Activated CD4-positive, alpha-beta T cell treated with anti-CD3 and anti-CD28 coated beads, Interleukin-2, Interleukin-4, amounts not matched to agents 100 ng/mL and 50 ng/mL, durations not matched to agents 16 hours and 8 hours (primary cell): ENCODE measurements at regions not wholly inside any gene's neighbourhood (a gene's known extent, or its start where the extent isn't known, plus 50 kb on each side); places are given as distances from the start of the nearest gene placed in this dataset.
A peak's percentile ranks its signal among the peaks of the same experiment; 100 is the strongest.

Experiments
- DNase-seq: peaks from one replicate; pipeline ENCODE4 v3.0.0-alpha.2; 2020; ENCODE audit warnings: low spot score

DNA sequence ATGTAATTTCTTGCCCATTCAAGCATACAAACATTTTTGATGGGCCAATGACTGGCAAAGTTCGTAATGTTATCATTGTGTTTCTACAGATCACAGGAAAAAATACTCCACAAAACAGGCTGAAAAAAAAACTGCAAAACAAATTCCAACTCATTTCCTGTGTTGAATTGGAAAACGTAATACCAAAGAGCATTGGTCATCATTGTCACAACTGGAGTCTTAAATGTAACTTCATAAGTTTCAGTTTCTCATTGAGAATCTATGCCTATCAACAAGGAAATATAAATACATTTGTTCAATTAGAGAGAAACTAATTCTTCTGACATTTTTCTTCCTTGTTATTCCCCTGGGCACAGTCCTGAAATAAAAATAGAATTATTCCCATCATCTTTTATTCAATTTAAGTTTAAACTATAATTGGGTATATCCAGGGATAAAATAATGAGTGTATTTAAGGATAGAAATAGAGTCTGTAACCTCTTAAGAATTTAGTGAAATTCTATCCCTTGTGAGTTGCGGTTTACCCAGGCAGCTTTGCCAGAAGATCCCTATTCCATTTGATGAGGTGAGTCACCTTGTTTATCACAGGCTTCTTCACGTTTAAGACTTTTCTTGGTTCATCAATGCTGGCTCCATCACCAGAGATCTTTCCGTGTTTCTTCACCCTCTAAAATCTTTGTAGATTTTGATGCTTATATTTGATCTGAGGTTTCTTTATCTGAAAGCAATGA lies 112.7 kb upstream of the ITGA1 start:
- DNase-seq = no peak

DNA sequence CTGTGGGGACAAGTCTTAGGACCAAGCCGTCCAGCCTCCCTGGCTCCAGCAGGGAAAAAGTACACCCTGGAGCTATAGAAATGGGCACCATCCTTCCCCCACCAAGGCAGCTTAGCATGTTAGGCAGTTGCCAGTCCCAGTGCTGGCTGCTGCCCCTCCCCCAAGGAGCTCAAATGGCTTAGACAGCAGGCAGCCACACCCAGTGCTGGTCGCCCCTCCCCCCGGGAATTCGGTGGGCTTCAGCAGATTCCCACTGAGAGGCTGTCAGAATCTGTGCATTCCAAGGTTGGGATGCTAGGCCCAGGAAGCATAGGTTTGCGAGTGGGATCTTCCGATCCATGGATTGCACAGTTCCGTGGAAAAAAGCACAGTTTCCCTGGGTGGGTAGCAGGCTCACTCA lies 105.2 kb upstream of the ITGA1 start:
- no peak for DNase-seq

GRCh38 chr5:52684051-52684450 lies 103.7 kb upstream of the ITGA1 start:
- no peak for DNase-seq

DNA sequence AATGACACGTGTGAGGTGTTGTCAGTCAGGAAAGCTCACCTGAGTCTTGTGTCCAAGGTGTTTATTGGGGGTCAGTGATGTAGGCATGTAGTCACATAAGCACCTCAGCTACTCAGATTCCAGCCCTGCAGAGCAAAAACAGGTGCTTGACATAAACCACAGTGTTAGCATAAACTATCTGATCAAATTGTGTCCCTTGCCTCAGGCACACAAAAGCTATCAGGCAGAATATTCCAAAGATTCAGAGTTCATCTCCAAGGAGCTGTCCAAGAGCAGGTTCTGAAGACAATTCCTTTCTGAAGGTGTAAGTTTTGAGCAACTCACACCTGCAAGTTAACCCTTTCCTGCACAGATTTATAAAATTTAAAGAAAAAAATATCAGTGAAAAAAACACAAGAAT lies 102.2 kb upstream of the ITGA1 start:
- no peak for DNase-seq

DNA sequence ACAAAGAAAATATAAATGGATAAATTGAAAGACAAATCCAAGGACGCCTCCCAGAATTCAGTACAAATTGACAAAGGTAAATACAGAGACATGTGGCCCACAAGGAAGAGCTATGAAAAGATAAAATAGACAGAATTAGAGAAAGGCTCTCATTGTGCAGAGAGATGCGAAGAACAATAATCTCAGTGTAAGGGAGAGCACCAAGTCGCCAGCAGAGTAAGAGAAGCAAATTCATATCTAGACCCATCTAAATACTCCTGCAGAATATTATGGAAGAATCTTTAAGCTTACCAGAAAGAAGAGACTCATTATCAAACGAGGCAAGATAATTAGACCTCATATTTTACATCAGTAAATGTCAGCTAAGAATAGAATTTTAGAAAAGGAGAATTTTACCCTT lies 101.7 kb upstream of the ITGA1 start:
- no peak for DNase-seq

GRCh38 chr5:52690236-52690768 lies 97.4 kb upstream of the ITGA1 start:
- DNase-seq = no peak

GRCh38 chr5:52692039-52692438 lies 95.7 kb upstream of the ITGA1 start:
- DNase-seq = no peak

DNA sequence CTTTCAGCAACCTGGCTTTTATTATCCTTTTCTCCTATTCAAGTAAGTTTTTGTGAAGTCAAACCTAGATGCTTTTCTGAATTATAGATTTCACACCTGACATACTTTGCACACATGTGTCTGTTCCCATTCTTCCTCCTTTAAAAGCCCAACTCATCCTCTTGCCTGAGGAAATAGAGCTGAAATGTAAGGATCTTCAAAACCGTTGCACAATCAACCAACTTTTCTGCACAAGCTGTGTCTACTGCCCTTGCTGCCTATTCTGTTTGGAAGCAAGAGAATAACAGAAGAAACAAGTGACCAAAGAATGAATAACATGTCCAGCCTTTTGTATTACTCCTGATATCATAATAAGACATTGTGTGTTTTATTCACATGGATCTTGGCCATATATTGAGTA lies 95.1 kb upstream of the ITGA1 start:
- DNase-seq = no peak

GRCh38 chr5:52693280-52693679 lies 94.4 kb upstream of the ITGA1 start:
- no peak for DNase-seq

GRCh38 chr5:52693836-52694235 lies 93.9 kb upstream of the ITGA1 start:
- no peak for DNase-seq

DNA sequence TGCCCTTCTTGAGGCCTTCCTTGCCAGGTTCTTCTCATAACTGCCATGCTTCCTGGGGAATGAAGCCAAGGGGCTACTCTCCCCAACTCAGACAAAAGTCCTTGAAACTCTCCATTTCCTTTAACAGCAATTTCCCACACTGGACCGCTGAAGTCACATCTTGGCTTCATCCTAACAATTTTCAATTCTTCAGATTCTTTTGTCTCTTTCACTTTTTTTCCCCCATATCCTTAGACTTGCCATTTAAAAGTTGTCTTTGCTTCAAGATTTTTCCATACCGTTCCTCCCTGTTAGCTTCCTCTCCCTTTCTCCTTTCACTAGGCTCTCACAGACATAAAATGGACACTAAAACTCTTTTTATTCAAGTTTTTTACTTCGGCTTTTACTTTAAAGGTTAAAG lies 93.1 kb upstream of the ITGA1 start:
- DNase-seq = no peak

DNA sequence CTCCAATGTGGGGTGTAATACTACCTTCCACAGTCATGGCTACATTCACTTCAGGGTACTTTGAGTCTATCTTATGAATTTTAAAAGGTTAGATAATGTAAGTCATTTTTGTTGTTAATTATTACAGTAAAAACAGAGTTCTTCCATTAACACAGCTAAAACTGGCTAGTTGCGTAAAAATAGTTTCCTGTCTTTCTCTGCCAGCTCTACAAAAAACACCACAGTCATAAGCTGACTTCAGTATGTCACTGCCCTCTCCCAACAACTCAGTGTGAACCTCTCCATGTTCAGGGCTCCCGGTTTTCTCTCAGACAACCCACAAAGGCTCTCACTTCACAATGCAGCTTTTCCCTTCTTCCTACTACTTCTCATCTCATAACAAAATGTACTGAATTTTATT lies 84.8 kb upstream of the ITGA1 start:
- no peak for DNase-seq

DNA sequence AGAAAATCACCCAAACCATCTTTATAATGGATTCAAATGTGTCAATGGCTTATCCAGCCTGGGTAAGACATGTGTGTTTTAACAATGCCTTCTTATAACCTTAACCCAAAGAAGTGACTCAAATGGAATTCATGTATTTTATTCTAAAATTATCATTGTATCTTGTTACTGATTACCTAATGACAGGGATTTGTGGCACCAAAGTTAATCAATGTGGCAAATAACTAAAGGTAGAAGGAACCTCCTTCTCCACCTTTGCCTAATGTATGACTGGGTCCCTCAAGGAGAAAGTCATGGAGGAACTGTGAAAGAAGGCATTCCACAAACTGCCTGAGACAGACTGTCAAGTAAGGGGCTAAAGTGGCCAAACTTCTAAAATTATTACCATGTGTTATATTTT lies 84.4 kb upstream of the ITGA1 start:
- DNase-seq = no peak

DNA sequence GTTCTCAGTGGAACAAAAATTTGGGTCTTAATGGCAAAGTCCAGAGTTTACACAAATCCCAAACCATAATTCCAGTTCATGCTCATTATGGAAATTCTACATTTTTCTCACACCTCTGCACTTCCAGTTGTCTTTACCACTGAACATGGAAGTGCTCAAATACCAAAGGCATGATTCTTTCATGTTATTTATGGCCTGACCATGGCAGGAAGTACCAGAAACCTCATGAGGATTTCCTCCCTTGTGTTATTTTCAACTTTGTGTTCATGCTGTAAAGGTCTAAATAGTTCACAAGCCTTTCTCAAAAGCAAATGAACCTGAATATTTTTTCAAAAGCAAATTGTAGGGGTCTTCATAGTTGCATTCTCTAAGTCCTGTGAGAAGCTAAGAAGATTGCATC lies 82.0 kb upstream of the ITGA1 start:
- no peak for DNase-seq

- no peak for DNase-seq
Measured at GRCh38 chr5:52706775-52707174, 80.9 kb upstream of the ITGA1 start.

DNA sequence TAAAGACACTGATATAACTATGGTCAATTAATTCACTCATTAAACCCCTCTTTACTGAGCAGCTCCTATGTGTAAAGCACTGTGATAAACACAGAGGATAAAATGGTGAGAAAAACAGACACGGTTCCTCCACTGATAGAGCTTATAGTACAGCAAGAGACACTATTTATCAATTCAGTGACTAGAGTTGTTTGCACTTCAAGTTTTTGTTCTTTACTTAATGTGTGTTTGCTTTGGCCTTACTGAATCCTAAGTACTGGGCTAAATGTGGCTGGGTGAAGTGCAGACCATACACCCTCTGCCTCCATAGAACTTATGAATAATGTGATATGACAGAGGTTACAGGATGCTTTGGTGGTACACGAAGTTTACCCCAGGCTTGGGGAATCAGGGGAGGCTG lies 80.1 kb upstream of the ITGA1 start:
- DNase-seq = no peak

DNA sequence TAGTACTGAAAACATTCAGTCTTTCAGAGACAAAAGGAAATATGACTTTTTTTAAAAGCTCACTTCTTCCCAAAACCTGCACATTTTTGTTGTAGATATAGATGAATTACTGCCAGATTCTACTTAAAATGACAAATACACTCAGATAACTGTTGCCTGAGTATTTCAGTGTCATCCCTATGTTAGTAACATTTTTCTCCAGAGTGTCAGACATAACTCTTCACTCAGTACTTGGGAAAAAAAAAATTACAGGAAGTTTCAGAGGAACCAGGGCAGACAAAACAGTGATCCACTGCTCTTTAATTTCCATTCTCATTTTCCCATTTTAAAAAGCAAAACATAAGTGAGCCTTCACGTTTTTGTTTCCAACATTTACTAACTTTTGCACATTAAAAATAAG lies 79.3 kb upstream of the ITGA1 start:
- no peak for DNase-seq

GRCh38 chr5:52709167-52709925 lies 78.4 kb upstream of the ITGA1 start:
- peak; percentile 72 for DNase-seq

GRCh38 chr5:52710310-52710971 lies 77.3 kb upstream of the ITGA1 start:
- DNase-seq = no peak

- DNase-seq = no peak
Measured at GRCh38 chr5:52710972-52711596, 76.6 kb upstream of the ITGA1 start.

DNA sequence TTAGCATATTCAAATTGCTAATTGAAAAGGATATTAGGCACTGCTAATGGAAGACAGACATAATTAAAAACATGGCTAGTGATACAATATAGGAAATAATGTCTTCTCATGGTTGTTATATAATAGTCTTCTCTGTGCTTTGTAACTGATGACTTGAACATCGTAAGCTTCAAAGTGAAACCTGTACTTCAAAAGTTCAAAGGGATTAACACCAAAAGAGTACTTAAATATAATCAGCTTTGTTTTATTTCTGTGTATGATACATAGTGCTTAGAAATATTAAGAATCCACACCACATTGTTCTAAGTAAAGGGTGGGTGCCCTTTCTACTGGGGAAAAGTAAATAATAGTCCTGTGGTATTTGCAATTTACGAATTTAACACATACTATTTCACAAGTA lies 75.4 kb upstream of the ITGA1 start:
- no peak for DNase-seq

DNA sequence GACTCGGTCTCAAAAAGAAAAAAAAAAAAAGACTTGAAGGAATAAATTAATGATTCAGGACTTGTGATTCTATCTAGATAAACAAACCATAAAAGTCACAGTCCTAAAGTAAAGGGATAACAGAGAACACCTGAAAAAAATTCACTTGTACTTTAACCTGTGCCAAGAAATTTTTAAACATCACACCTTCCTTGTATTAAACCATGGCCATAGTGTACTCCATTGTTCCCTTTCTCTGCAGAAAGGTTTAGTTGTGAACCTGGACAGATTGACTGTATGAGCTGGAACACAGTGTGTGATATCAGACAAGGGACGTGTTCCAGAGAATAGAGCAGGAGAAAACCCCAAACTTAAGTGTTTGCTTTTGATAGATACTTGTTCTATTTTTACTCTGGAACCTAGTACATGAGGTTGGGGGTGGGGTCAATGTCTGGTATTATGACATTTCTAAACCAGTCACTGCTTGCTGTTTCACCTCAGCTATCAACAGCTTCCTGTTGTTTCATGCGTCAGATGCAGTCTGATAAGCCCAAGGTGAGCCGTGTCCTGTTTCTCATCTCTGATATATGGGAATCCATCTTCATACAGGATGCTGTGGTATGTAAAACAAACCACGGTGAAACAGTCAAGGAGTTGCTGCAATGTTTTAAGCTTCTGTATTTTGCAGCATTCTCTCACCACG lies 62.5 kb upstream of the ITGA1 start:
- peak; percentile 83 for DNase-seq
